ENCODE measurements at regions not wholly inside any gene's neighbourhood (a gene's known extent, or its start where the extent isn't known, plus 50 kb on each side); places are given as distances from the start of the nearest gene placed in this dataset.
"Not testable (repeated sequence)": the region's sequence is repeated elsewhere in the genome, so short reads cannot be mapped to it uniquely, and the experiment has no call there.

GRCh38 chr13:80524447-80525215 lies 183.7 kb upstream of the SPRY2 start:
- in situ Hi-C loops (cut with HindIII; ENCODE audit: low sequenced_read_pairs), result no loop called here

- in situ Hi-C loops (cut with HindIII; ENCODE audit: low sequenced_read_pairs), result no loop called here
Measured at GRCh38 chr13:80523134-80523533, 182.2 kb upstream of the SPRY2 start.

- in situ Hi-C loops (cut with HindIII; ENCODE audit: low sequenced_read_pairs), result not testable (repeated sequence)
Measured at GRCh38 chr13:80522463-80522862, 181.5 kb upstream of the SPRY2 start.

GRCh38 chr13:80516818-80517348 lies 176.0 kb upstream of the SPRY2 start:
- in situ Hi-C loops (cut with HindIII; ENCODE audit: low sequenced_read_pairs), result no loop called here

DNA sequence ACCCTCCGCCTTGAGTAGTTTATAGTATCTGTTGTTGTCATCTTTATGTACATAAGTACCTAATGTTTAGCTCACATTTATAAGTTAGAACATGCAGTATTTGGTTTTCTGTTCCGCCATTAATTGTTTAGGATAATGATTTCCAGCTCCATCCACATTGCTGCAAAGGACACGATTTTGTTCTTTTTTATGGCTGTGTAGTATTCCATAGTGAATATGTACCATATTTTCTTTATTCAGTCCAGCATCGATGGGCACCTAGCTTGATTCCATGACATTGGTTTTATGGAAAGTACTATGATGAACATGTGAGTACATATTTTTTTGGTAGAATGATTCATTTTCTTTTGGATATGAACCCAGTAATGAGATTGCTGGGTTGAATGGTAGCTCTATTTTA lies 174.4 kb upstream of the SPRY2 start:
- in situ Hi-C loops (cut with HindIII; ENCODE audit: low sequenced_read_pairs), result no loop called here

DNA sequence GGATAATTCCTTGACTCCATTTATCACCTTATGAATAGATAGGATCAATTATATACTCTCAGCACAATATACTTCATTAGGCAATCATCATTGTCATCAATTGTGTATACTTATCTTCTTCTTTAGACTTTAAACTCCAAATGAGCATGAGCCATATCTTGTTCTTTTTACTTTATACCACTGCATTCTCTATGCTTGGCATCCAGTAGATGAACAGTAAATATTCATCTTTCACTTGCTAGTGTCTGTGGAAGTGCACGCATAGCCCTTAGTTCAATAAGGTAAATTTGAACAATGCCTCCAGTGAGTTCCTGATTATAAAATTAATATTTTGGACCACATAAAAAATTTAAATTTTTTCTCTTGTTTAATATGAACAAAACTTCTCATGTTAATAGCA lies 172.3 kb upstream of the SPRY2 start:
- in situ Hi-C loops (cut with HindIII; ENCODE audit: low sequenced_read_pairs), result no loop called here

DNA sequence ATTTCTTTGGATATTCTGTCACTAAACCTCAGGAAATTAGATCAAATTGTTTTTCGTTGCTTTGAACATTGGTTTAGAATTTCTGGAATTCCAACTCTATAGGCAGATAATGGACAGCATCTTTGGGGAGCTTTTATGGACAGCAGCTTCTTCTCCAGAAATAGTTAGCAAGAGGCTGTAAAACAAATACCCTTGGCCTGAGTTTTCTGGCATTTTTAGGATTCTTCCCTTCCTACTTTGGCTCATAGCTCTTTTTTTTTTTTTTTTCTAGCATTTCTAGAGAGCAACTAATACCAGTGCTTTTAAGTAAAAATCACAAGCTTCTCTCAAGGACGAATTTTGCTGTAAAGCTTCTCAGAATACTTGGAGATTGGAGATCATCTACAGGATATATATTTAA lies 169.8 kb upstream of the SPRY2 start:
- in situ Hi-C loops (cut with HindIII; ENCODE audit: low sequenced_read_pairs), result no loop called here

DNA sequence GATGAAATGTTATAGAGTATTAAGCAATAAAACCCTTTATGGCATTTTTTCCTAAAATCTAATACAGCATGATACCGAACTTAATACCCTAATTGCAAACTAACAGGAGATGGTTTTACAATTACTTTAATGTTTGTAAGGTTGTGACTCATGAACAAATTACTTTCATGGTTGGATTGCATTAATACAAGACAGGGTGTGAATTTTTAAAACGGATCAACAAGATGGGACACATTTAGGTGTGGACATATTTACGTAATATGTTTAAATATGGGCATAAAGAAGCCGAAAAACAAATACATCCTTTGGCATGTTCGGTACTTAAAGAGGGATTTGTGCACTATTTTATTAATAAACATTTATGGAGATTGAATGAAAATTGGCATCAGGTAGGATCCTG lies 168.3 kb upstream of the SPRY2 start:
- in situ Hi-C loops (cut with HindIII; ENCODE audit: low sequenced_read_pairs), result no loop called here

DNA sequence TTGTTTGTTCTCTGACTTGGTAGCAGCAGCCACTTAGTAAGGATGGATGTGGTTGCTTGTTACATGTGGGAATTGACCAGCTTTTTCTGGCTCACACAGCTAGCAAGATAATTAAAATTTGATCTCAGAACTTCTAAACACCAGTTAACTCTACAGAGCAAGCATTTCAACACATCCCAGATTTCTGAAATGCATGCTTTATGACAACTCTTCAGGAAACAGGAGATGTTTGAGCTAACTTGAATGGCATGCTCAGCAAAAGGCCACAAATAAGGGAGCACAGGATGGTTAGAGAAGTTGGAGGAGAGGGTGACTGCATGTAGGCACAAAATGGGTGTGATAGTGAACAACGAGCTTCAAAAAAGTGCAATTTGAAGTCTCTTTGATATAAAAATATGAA lies 167.1 kb upstream of the SPRY2 start:
- in situ Hi-C loops (cut with HindIII; ENCODE audit: low sequenced_read_pairs), result no loop called here

GRCh38 chr13:80504453-80504852 lies 163.5 kb upstream of the SPRY2 start:
- in situ Hi-C loops (cut with HindIII; ENCODE audit: low sequenced_read_pairs), result no loop called here

DNA sequence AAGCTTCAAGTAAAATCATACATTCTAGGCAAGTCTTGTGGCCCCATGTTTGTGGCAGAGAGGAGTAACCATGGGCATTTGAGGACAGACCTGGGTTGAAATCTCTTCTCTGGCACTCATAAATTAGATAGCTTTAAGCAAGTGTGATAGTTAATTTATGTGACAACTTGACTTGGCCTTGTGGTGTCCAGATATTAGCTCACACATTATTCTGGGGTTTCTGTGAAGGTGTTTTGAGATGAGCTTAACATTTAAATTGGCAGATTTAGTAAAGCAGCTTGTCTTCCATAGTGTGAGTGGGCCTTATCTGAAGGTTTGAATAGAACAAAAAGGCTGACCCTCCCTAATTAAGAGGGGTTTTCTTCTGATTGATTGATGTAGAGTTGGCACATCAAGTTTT lies 161.4 kb upstream of the SPRY2 start:
- in situ Hi-C loops (cut with HindIII; ENCODE audit: low sequenced_read_pairs), result no loop called here

- in situ Hi-C loops (cut with HindIII; ENCODE audit: low sequenced_read_pairs), result no loop called here
Measured at GRCh38 chr13:80501556-80501955, 160.6 kb upstream of the SPRY2 start.

DNA sequence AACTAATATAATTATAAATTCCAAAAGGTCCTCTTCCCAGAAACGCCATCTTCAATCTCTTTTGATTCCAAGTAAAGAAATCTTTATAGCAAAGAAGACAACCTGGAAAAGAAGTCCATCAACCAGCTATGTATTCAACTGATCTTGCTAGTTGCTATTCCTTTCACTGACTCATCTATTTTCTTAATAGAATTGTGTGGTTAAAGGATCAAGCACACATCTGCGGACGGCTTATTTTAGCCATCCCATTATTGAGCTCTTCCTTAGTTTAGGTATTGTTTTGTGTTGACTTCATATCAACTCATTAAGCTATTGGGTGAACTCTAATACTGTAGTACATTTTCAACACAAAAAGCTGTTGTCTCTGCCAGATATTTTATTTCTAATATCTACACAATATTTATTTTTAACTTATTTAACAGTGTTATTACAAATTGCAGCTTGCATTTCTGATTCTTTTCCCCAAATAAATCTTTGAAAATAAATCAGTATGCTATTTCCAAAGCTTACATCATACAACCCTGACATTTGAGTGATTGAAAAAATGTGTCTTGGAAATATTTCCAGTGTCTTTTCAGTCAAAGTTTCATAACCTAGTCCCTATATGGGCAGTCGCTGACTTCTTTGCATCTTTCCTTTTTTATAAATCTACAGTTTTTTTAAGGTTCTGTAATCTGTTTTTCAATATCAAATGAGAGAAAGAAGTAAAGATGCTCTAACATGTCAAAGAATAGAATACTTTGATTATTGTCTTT lies 158.8 kb upstream of the SPRY2 start:
- in situ Hi-C loops (cut with HindIII; ENCODE audit: low sequenced_read_pairs), result no loop called here

GRCh38 chr13:80498433-80498832 lies 157.5 kb upstream of the SPRY2 start:
- in situ Hi-C loops (cut with HindIII; ENCODE audit: low sequenced_read_pairs), result no loop called here

DNA sequence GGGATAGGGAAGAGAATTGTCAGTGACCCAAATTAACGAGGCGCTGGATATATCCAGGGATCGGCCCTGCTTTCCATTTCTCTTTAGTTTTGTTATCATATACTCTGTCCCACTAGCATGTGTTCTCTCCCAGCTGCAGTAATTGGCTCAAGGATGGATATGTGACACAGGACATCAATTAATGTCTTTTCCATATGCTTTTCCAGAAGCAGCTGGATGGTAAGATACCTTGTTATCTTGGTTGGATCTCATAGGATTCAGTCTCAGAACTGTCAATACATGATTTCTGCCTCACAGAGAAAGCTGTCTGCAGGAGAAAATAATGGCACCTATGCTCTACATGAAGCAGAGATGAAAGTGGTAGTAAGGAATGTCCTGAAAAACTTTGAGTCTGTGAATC lies 157.1 kb upstream of the SPRY2 start:
- in situ Hi-C loops (cut with HindIII; ENCODE audit: low sequenced_read_pairs), result no loop called here

DNA sequence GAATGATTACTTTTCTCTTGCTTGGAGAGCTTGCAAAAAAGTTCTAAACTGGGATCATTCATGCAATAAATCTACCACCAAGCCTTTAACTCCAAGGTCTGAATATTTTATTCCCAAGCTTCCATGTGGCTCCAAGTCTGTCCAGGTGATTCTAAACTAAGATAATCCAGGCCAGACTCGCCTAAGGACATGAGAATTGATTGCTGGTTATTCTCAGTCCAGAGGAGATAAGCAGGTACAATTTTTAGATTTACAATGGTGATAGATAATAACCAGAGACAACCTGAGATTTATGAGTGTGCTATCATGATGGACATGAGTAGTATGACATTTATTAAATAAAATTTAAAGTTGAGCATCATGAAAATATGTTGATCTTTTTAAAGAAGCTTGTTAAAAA lies 156.5 kb upstream of the SPRY2 start:
- in situ Hi-C loops (cut with HindIII; ENCODE audit: low sequenced_read_pairs), result no loop called here

DNA sequence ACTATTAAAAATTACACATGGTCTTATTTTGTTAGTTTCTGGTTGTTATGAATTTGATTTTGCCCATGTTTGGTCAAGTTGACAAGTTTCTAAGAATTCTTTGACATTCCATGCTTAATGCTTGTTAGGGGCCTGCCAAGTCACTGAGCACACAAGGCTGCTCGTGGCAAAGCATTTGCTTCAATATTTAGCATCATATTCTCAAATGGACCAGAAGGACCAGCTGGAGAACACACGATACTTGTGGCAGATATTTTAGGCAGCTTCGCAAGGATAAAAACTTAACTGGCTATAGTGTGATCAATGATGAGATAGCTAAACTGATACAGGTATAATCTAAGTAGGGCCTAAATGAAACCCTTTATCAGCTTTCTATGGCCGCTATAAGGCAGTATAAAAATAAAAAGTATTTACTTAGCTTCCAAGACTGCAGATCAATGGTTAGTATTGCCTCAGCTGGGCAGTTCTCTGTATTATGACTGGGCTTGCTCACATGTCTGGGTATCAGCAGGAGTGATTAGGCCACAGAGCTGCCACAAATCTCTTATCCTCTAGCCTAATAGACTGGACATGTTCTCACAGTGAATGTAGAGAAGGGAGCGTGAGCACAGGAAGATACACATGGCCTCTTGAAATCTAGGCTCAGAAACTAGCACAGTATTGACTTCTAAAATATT lies 155.9 kb upstream of the SPRY2 start:
- in situ Hi-C loops (cut with HindIII; ENCODE audit: low sequenced_read_pairs), result no loop called here

GRCh38 chr13:80490491-80490943 lies 149.6 kb upstream of the SPRY2 start:
- in situ Hi-C loops (cut with HindIII; ENCODE audit: low sequenced_read_pairs), result not testable (repeated sequence)

DNA sequence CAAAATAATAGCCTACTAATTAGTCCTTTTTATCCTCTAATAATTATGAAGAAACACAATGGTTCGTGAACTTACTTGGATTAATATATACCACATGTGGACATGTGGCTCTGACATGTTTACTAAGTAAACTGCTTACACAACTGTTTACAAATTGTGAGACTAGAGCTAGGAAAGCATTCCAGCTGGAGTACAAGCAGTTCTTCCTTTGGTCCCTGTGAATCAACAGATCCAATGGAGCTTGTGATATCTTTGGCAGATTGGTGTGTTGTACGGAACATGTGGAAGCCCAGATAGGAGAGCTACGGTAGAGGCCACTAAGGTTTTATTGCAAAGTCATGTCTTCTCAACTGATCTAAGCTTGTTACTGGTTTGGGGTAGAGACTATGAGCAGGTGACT lies 145.5 kb upstream of the SPRY2 start:
- in situ Hi-C loops (cut with HindIII; ENCODE audit: low sequenced_read_pairs), result no loop called here

GRCh38 chr13:80483157-80483556 lies 142.2 kb upstream of the SPRY2 start:
- in situ Hi-C loops (cut with HindIII; ENCODE audit: low sequenced_read_pairs), result no loop called here

- in situ Hi-C loops (cut with HindIII; ENCODE audit: low sequenced_read_pairs), result no loop called here
Measured at GRCh38 chr13:80481588-80481987, 140.7 kb upstream of the SPRY2 start.

All from endothelial cell of hepatic sinusoid (primary cell).